ENCODE measurements at regions not wholly inside any gene's neighbourhood (a gene's known extent, or its start where the extent isn't known, plus 50 kb on each side); places are given as distances from the start of the nearest gene placed in this dataset.

GRCh38 chr3:152574461-152575079 is 260.4 kb upstream of the P2RY1 start:
- TF ChIP-seq, protein P1, sequence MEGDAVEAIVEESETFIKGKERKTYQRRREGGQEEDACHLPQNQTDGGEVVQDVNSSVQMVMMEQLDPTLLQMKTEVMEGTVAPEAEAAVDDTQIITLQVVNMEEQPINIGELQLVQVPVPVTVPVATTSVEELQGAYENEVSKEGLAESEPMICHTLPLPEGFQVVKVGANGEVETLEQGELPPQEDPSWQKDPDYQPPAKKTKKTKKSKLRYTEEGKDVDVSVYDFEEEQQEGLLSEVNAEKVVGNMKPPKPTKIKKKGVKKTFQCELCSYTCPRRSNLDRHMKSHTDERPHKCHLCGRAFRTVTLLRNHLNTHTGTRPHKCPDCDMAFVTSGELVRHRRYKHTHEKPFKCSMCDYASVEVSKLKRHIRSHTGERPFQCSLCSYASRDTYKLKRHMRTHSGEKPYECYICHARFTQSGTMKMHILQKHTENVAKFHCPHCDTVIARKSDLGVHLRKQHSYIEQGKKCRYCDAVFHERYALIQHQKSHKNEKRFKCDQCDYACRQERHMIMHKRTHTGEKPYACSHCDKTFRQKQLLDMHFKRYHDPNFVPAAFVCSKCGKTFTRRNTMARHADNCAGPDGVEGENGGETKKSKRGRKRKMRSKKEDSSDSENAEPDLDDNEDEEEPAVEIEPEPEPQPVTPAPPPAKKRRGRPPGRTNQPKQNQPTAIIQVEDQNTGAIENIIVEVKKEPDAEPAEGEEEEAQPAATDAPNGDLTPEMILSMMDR (IDR thresholded peaks at IDR 0.05) = peak in 4 of 6 experiments; percentile 41 to 68 (median 50)
- no peak for TF ChIP-seq POLR2A (IDR thresholded peaks at IDR 0.05)
- no peaks in the 10 kb centered on the region for H3K9me3 ChIP-seq
- no peak overlapping the region for H3K27ac ChIP-seq
- H3K27me3 ChIP-seq = no peaks in the 10 kb centered on the region
- H3K4me3 ChIP-seq = no peak overlapping the region
- DNase-seq = no peak
- no peaks in the 10 kb centered on the region for H3K36me3 ChIP-seq
- intact Hi-C loops (cut with DNase I) = no loop called here
- WGBS, 2 donors = 64 to 72% methylated on average over 4 of the region's 4 CpGs
- peaks cover 0 to 4% (median 0%) of the 10 kb centered on the region in 3 donors for H3K4me1 ChIP-seq

- intact Hi-C loops (cut with DNase I) = no loop called here
These were observed 256.2 kb upstream of the P2RY1 start for GRCh38 chr3:152578769-152579168.

GRCh38 chr3:152581951-152582350 is 253.0 kb upstream of the P2RY1 start:
- DNase-seq = no peak
- TF ChIP-seq, protein P1 (IDR thresholded peaks at IDR 0.05) = no peak
- no peak for TF ChIP-seq POLR2A (IDR thresholded peaks at IDR 0.05)
- Histone ChIP-seq H3K27me3 (no peaks in the 10 kb centered on the region), H3K4me1 (peaks cover 0 to 12% (median 0%) of the 10 kb centered on the region in 3 donors), H3K4me3 (no peak overlapping the region), H3K9me3 (no peaks in the 10 kb centered on the region), H3K36me3 (no peaks in the 10 kb centered on the region), H3K27ac (no peak overlapping the region)
- 42 to 70% methylated on average over 3 of the region's 3 CpGs for WGBS, 2 donors
- intact Hi-C loops (cut with DNase I) = no loop called here

More at GRCh38 chr3:152578769-152579168, 256.2 kb upstream of the P2RY1 start:
- Histone ChIP-seq H3K27me3 (no peaks in the 10 kb centered on the region), H3K4me3 (no peak overlapping the region), H3K9me3 (no peaks in the 10 kb centered on the region), H3K36me3 (no peaks in the 10 kb centered on the region), H3K27ac (no peak overlapping the region), H3K4me1 (peaks cover 0 to 8% (median 0%) of the 10 kb centered on the region in 3 donors)
- TF ChIP-seq POLR2A (IDR thresholded peaks at IDR 0.05) = no peak
- TF ChIP-seq, protein P1 (IDR thresholded peaks at IDR 0.05) = no peak
- no peak for DNase-seq

DNA sequence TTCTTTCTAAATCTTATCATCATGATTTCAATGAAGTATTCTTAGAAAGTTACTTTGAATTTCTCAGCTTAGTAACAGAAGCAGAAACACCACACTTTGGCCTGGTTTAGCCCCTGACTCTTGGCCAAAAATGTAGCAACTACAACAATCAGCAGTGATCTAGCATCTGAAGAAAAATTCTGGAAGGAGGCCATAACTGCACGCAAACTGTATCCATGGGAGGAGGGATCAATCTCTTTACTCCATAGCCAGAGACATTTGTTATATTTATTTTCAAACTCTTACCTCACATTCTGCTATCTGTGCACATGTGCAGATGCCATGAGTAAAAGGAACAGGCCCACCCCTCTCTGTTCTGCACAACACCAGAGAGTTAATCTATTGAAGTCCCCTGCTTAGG is 251.0 kb upstream of the P2RY1 start:
- WGBS, 2 donors = 27 to 57% methylated on average over 1 of the region's 1 CpG
- intact Hi-C loops (cut with DNase I) = no loop called here
- Histone ChIP-seq H3K27me3 (no peaks in the 10 kb centered on the region), H3K36me3 (no peaks in the 10 kb centered on the region), H3K27ac (no peak overlapping the region), H3K4me1 (peaks cover 0 to 8% (median 0%) of the 10 kb centered on the region in 3 donors), H3K4me3 (no peak overlapping the region), H3K9me3 (no peaks in the 10 kb centered on the region)
- TF ChIP-seq POLR2A (IDR thresholded peaks at IDR 0.05) = no peak
- TF ChIP-seq, protein P1 (IDR thresholded peaks at IDR 0.05) = no peak
- DNase-seq = no peak

DNA sequence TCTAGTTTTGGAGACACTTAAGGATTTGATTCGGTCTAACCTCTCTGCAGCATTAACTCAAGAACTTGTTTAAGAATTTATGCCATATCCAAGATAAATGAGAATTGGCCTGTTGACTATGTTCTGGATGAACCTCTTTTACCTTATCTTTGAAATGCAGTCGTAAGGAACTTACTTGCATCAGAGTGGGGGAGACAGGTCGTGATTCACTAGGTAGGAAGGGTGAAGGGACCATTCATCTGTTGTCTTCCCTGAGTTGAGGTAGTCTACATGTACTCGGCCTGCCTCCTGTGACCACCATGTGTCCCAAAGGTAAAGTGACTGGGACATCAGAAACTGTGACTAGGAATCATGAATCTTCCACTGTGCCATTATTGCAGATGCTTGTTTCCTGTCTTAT is 248.0 kb upstream of the P2RY1 start:
- H3K27ac ChIP-seq = no peak overlapping the region
- H3K9me3 ChIP-seq = no peaks in the 10 kb centered on the region
- no peak for DNase-seq
- peaks cover 0 to 8% (median 0%) of the 10 kb centered on the region in 3 donors for H3K4me1 ChIP-seq
- H3K4me3 ChIP-seq = no peak overlapping the region
- WGBS, 2 donors = 84 to 93% methylated on average over 4 of the region's 4 CpGs
- TF ChIP-seq, protein P1 (IDR thresholded peaks at IDR 0.05) = no peak
- no peak for TF ChIP-seq POLR2A (IDR thresholded peaks at IDR 0.05)
- no peaks in the 10 kb centered on the region for H3K27me3 ChIP-seq
- no peaks in the 10 kb centered on the region for H3K36me3 ChIP-seq
- intact Hi-C loops (cut with DNase I) = no loop called here

Measured in esophagus squamous epithelium (tissue), 5 donors.